IMR-90 (cell line): ENCODE measurements at regions not wholly inside any gene's neighbourhood (a gene's known extent, or its start where the extent isn't known, plus 50 kb on each side); places are given as distances from the start of the nearest gene placed in this dataset.

Source experiments
- ATAC-seq: fragments of 200-7000 bp; cut with Tn5 transposase; 2 replicates; pipeline ENCODE4 v1.9.1; 2020; ENCODE audit warnings: low read depth, mild to moderate bottlenecking, moderate library complexity
- BruUV-seq: library from RNA; stranded (reverse); fragments of 400-500 nt; replicated peaks from 2 replicates; lab custom pipeline; 2021; lab: Mats Ljungman, UMichigan
- CTCF ChIA-PET: fragments of 300-600 bp; formaldehyde crosslinking; extraction: SDS; loops from one replicate; lab custom pipeline; 2021; ENCODE audit warnings: antibody characterized with exemption; lab: Yijun Ruan, JAX
- POLR2A ChIA-PET: fragments of 300-600 bp; sonication (Branson Sonifier 250); formaldehyde crosslinking; loops from one replicate; lab custom pipeline; 2022; ENCODE audit warnings: antibody characterized with exemption; ENCODE audit not compliant: unreplicated experiment; lab: Charles Lee
- DNase-seq: peaks from one replicate; pipeline ENCODE4 v3.0.0; 2013
- H2AFZ ChIP-seq: replicated peaks from 2 replicates; pipeline ENCODE3; 2013; ENCODE audit warnings: low read length, mild to moderate bottlenecking; ENCODE audit not compliant: poor library complexity
- H2AK5ac ChIP-seq: 2 replicates; pipeline ENCODE4 v1.6.1; 2013; ENCODE audit warnings: low read depth, low read length, inconsistent platforms
- H2AK9ac ChIP-seq: replicated peaks from 2 replicates; pipeline ENCODE3; 2013; ENCODE audit warnings: mild to moderate bottlenecking, low read depth, low read length, moderate library complexity; ENCODE audit not compliant: poor library complexity
- H2BK120ac ChIP-seq: 2 replicates; pipeline ENCODE4 v1.6.1; 2013; ENCODE audit warnings: low read depth, low read length, inconsistent platforms
- H2BK15ac ChIP-seq: 3 replicates; pipeline ENCODE4 v1.6.1; 2013; ENCODE audit warnings: low read depth, low read length, inconsistent platforms
- H2BK20ac ChIP-seq: 2 replicates; pipeline ENCODE4 v1.6.1; 2013; ENCODE audit warnings: low read depth, mild to moderate bottlenecking, inconsistent platforms, low read length, moderate library complexity
- H2BK5ac ChIP-seq: 2 replicates; pipeline ENCODE4 v1.6.1; 2013; ENCODE audit warnings: mild to moderate bottlenecking, low read depth, low read length, inconsistent platforms; ENCODE audit not compliant: poor library complexity, severe bottlenecking
- H3K14ac ChIP-seq: replicated peaks from 2 replicates; pipeline ENCODE4 v1.6.1; 2013; ENCODE audit warnings: low read depth, low read length, inconsistent platforms
- H3K18ac ChIP-seq: 2 replicates; pipeline ENCODE4 v1.6.1; 2013; ENCODE audit warnings: low read depth, low read length, control low read depth
- H3K23ac ChIP-seq: 2 replicates; pipeline ENCODE4 v1.6.1; 2013; ENCODE audit warnings: low read depth, low read length, inconsistent platforms
- H3K27ac ChIP-seq: 2 replicates; pipeline ENCODE4 v1.5.1; 2013; ENCODE audit warnings: mild to moderate bottlenecking, control low read depth, low read length; ENCODE audit not compliant: insufficient read depth
- H3K27me3 ChIP-seq: 2 replicates; pipeline ENCODE4 v1.6.1; 2013; ENCODE audit warnings: low read length; ENCODE audit not compliant: control insufficient read depth, insufficient read depth
- H3K36me3 ChIP-seq: 2 replicates; pipeline ENCODE4 v1.6.1; 2013; ENCODE audit warnings: low read length, mixed read lengths; ENCODE audit not compliant: control insufficient read depth, insufficient read depth
- H3K4ac ChIP-seq: 2 replicates; pipeline ENCODE4 v1.6.1; 2013; ENCODE audit warnings: low read depth, low read length, inconsistent platforms
- H3K4me1 ChIP-seq: 2 replicates; pipeline ENCODE4 v1.6.1; 2013; ENCODE audit warnings: low read length, mixed read lengths; ENCODE audit not compliant: control insufficient read depth, insufficient read depth
- H3K4me2 ChIP-seq: 2 replicates; pipeline ENCODE4 v1.6.1; 2013; ENCODE audit warnings: low read depth, mild to moderate bottlenecking, control low read depth, low read length, moderate library complexity
- H3K4me3 ChIP-seq: 2 replicates; pipeline ENCODE4 v1.5.1; 2013; ENCODE audit warnings: low read depth, mild to moderate bottlenecking, control low read depth, low read length, moderate library complexity; ENCODE audit not compliant: insufficient read depth
- H3K56ac ChIP-seq: 2 replicates; pipeline ENCODE4 v1.6.1; 2013; ENCODE audit warnings: low read length, inconsistent platforms; ENCODE audit not compliant: insufficient read depth; ENCODE audit errors: extremely low read depth
- H3K79me1 ChIP-seq, 2 experiments: 2 replicates each; pipeline ENCODE4 v1.6.1; 2013; ENCODE audit warnings: low read length in 2 of 2, inconsistent platforms in 1 of 2, low read depth in 1 of 2
- H3K9ac ChIP-seq: 2 replicates; pipeline ENCODE4 v1.6.1; 2013; ENCODE audit warnings: low read depth, low read length, control low read depth
- H3K9me1 ChIP-seq: 2 replicates; pipeline ENCODE4 v1.6.1; 2013; ENCODE audit warnings: low read length, inconsistent platforms; ENCODE audit not compliant: insufficient read depth
- H3K9me3 ChIP-seq: 2 replicates; pipeline ENCODE4 v1.6.1; 2013; ENCODE audit warnings: low read length; ENCODE audit not compliant: control insufficient read depth, insufficient read depth
- H4K20me1 ChIP-seq: 2 replicates; pipeline ENCODE4 v1.6.1; 2013; ENCODE audit warnings: low read length, inconsistent platforms; ENCODE audit not compliant: insufficient read depth
- H4K5ac ChIP-seq: 2 replicates; pipeline ENCODE4 v1.6.1; 2013; ENCODE audit warnings: mild to moderate bottlenecking, low read depth, low read length, control low read depth
- H4K8ac ChIP-seq, 2 experiments: 2 replicates each; pipeline ENCODE4 v1.6.1; 2013; ENCODE audit warnings: low read depth in 2 of 2, low read length in 2 of 2, control low read depth in 1 of 2, inconsistent platforms in 1 of 2
- H4K91ac ChIP-seq: 2 replicates; pipeline ENCODE4 v1.6.1; 2013; ENCODE audit warnings: low read depth, low read length, inconsistent platforms; ENCODE audit not compliant: insufficient read depth
- BHLHE40 ChIP-seq: fragments of 150-350 bp; IDR thresholded peaks from 2 replicates; pipeline ENCODE4 v1.6.1; 2016; ENCODE audit warnings: mild to moderate bottlenecking, low read depth, low read length
- CEBPB ChIP-seq: IDR thresholded peaks from 2 replicates; pipeline ENCODE4 v1.6.1; 2012; ENCODE audit warnings: low read depth, low read length, improper control_type of control experiment
- CHD1 ChIP-seq: IDR thresholded peaks from 2 replicates; pipeline ENCODE4 v1.6.1; 2012; ENCODE audit warnings: low read depth, low read length, improper control_type of control experiment
- CTCF ChIP-seq: conservative IDR thresholded peaks from 2 replicates; pipeline ENCODE4 v1.5.1; 2012; ENCODE audit warnings: mild to moderate bottlenecking, low read depth, low read length, improper control_type of control experiment
- ELK1 ChIP-seq: fragments of 150-350 bp; IDR thresholded peaks from 2 replicates; pipeline ENCODE4 v1.6.1; 2016; ENCODE audit warnings: low read depth, mild to moderate bottlenecking, low read length, moderate library complexity, borderline replicate concordance
- FOS ChIP-seq: fragments of 150-350 bp; IDR thresholded peaks from 2 replicates; pipeline ENCODE4 v1.6.1; 2016; ENCODE audit warnings: low read depth, low read length
- MAFK ChIP-seq: IDR thresholded peaks from 2 replicates; pipeline ENCODE4 v1.6.1; 2012; ENCODE audit warnings: low read depth, low read length, improper control_type of control experiment
- MAZ ChIP-seq: IDR thresholded peaks from 2 replicates; pipeline ENCODE4 v1.6.1; 2012; ENCODE audit warnings: low read depth, mild to moderate bottlenecking, low read length, improper control_type of control experiment, moderate library complexity, borderline replicate concordance
- MXI1 ChIP-seq: IDR thresholded peaks from 2 replicates; pipeline ENCODE4 v1.6.1; 2012; ENCODE audit warnings: low read depth, mild to moderate bottlenecking, low read length, moderate library complexity, borderline replicate concordance
- NFE2L2 ChIP-seq: fragments of 150-350 bp; IDR thresholded peaks from 2 replicates; pipeline ENCODE4 v1.6.1; 2016; ENCODE audit warnings: low read depth, mild to moderate bottlenecking, low read length
- RAD21 ChIP-seq: IDR thresholded peaks from 2 replicates; pipeline ENCODE4 v1.6.1; 2012; ENCODE audit warnings: low read length, improper control_type of control experiment
- RCOR1 ChIP-seq: IDR thresholded peaks from 2 replicates; pipeline ENCODE4 v1.6.1; 2012; ENCODE audit warnings: mild to moderate bottlenecking, low read length, improper control_type of control experiment; ENCODE audit not compliant: insufficient replicate concordance
- RFX5 ChIP-seq: IDR thresholded peaks from 2 replicates; pipeline ENCODE4 v1.8.0; 2012; ENCODE audit warnings: low read depth, mild to moderate bottlenecking, low read length, moderate library complexity
- SMC3 ChIP-seq: fragments of 150-350 bp; IDR thresholded peaks from 2 replicates; pipeline ENCODE4 v1.6.1; 2016; ENCODE audit warnings: low read depth, mild to moderate bottlenecking, antibody characterized with exemption, low read length, moderate library complexity
- USF2 ChIP-seq: fragments of 150-350 bp; IDR thresholded peaks from 2 replicates; pipeline ENCODE4 v1.6.1; 2017; ENCODE audit warnings: mild to moderate bottlenecking, antibody characterized with exemption, low read length, low read depth
- WGBS, 2 experiments: methylation state at CpG; one replicate each; pipeline versions ENCODE4 v1.1.5 to v1.1.7; 2013; ENCODE audit warnings: missing lambda C conversion rate in 2 of 2; ENCODE audit not compliant: insufficient read length in 1 of 2; ENCODE audit errors: extremely low coverage in 2 of 2; 5-methylcytosine and 5-hydroxymethylcytosine counted together
- dilution Hi-C: fragments of 300-500 bp; cut with HindIII; formaldehyde crosslinking; loops from one replicate; pipeline ENCODE4 v1.14.3; 2018; ENCODE audit warnings: low sequenced_read_pairs; ENCODE audit not compliant: unreplicated experiment
- in situ Hi-C: fragments of 300-500 bp; cut with MboI; formaldehyde crosslinking; loops from 3 replicates; pipeline ENCODE4 v1.14.3; 2019; ENCODE audit warnings: low sequenced_read_pairs, inconsistent platforms, mixed read lengths
- intact Hi-C: fragments of 100-400 bp; cut with micrococcal nuclease; formaldehyde crosslinking; loops from 2 replicates; pipeline ENCODE4 v1.10.0; 2022

- BruUV-seq: no TSS peak
- dilution Hi-C loops: no loop called here
- Histone ChIP-seq H4K8ac (no peak overlapping the region), H3K36me3 (no peaks in the 10 kb centered on the region), H2AFZ (no peak overlapping the region), H3K4me1 (no peaks in the 10 kb centered on the region), H2BK5ac (no peak overlapping the region), H3K9me1 (no peaks in the 10 kb centered on the region), H2AK9ac (no peak overlapping the region), H3K4me3 (no peak overlapping the region), H2BK120ac (no peak overlapping the region), H2BK15ac (no peak overlapping the region), H3K4me2 (no peak overlapping the region), H3K79me1 (no peaks in the 10 kb centered on the region), H3K14ac (no peak overlapping the region), H4K91ac (no peak overlapping the region), H3K27ac (no peak overlapping the region), H3K9me3 (peaks cover 6% of the 10 kb centered on the region), H3K23ac (no peak overlapping the region), H3K56ac (no peak overlapping the region), H2AK5ac (no peak overlapping the region), H3K4ac (no peak overlapping the region), H2BK20ac (no peak overlapping the region), H3K9ac (no peak overlapping the region), H3K27me3 (no peaks in the 10 kb centered on the region), H4K5ac (no peak overlapping the region), H3K18ac (no peak overlapping the region), H4K20me1 (no peaks in the 10 kb centered on the region)
- POLR2A ChIA-PET: no interaction called here
- DNase-seq: no peak
- TF ChIP-seq CEBPB: no peak
- TF ChIP-seq CHD1: no peak
- TF ChIP-seq SMC3: no peak
- TF ChIP-seq BHLHE40: no peak
- no peak for TF ChIP-seq MAFK
- no peak for TF ChIP-seq MXI1
- TF ChIP-seq MAZ: no peak
- TF ChIP-seq CTCF: no peak
- no peak for TF ChIP-seq RCOR1
- no peak for TF ChIP-seq ELK1
- no peak for TF ChIP-seq RAD21
- TF ChIP-seq RFX5: no peak
- no peak for TF ChIP-seq NFE2L2
- no peak for TF ChIP-seq FOS
- no peak for TF ChIP-seq USF2
- intact Hi-C loops: no loop called here
- in situ Hi-C loops: no loop called here
- CTCF ChIA-PET: no interaction called here
- WGBS, 2 experiments: 80% methylated on average over 1 of the region's 6 CpGs; no CpG with 5 or more reads in 1 of the 2 experiments
- no peak for ATAC-seq
These were observed 2324.1 kb downstream of the MAT2B start for GRCh38 chr5:165829504-165829903.
